Breast epithelium (tissue), 4 donors: ENCODE measurements at regions not wholly inside any gene's neighbourhood (a gene's known extent, or its start where the extent isn't known, plus 50 kb on each side); places are given as distances from the start of the nearest gene placed in this dataset.

Experiments used
- DNase-seq, 2 donors: peaks; one replicate each; pipeline ENCODE4 v3.0.0-alpha.2; 2019; ENCODE audit warnings: low spot score in 2 of 2
- H3K27ac ChIP-seq, 2 donors: fragments of 200-600 bp; sonication (generic) in 1 of 2; one replicate each; pipeline ENCODE4 v1.5.1; 2016 to 2019; ENCODE audit warnings: mild to moderate bottlenecking in 1 of 2
- H3K27me3 ChIP-seq, 2 donors: fragments of 200-600 bp; sonication (generic) in 1 of 2; one replicate each; pipeline versions ENCODE4 v1.5.1 to v1.6.0; 2017 to 2019; ENCODE audit warnings: control low read depth in 1 of 2, mild to moderate bottlenecking in 1 of 2
- H3K36me3 ChIP-seq: fragments of 200-600 bp; one replicate; pipeline ENCODE4 v1.5.1; 2019
- H3K4me1 ChIP-seq, 2 donors: fragments of 200-600 bp; sonication (generic); one replicate each; pipeline ENCODE4 v1.5.1; 2016 to 2019; ENCODE audit warnings: control low read depth in 1 of 2
- H3K4me3 ChIP-seq, 3 donors: fragments of 200-600 bp; sonication (generic); 1 replicate in 2 of 3; 2 replicates in 1 of 3; pipeline ENCODE4 v1.5.1; 2016 to 2019; ENCODE audit warnings: mild to moderate bottlenecking in 3 of 3, moderate library complexity in 2 of 3
- H3K9me3 ChIP-seq, 2 donors: fragments of 200-600 bp; sonication (generic) in 1 of 2; one replicate each; pipeline ENCODE4 v1.5.1; 2016 to 2019; ENCODE audit warnings: control low read depth in 1 of 2
- CTCF ChIP-seq, 3 donors: fragments of 450-650 bp; IDR thresholded peaks; one replicate each; pipeline ENCODE4 v1.5.1; 2016 to 2017; ENCODE audit warnings: antibody characterized with exemption in 3 of 3, mild to moderate bottlenecking in 3 of 3, moderate library complexity in 3 of 3
- POLR2A ChIP-seq: fragments of 450-650 bp; IDR thresholded peaks from one replicate; pipeline ENCODE4 v1.6.1; 2016; ENCODE audit warnings: antibody characterized with exemption, mild to moderate bottlenecking, moderate library complexity
- POLR2AphosphoS5 ChIP-seq, 3 donors: sonication (generic); formaldehyde crosslinking; IDR thresholded peaks; one replicate each; pipeline ENCODE4 v1.6.1; 2017; ENCODE audit warnings: antibody characterized with exemption in 3 of 3
- intact Hi-C: fragments of 100-400 bp; cut with DNase I; formaldehyde crosslinking; loops from one replicate; pipeline ENCODE4 v1.15.1; 2023; ENCODE audit warnings: low total_unique reads

GRCh38 chr2:2527148-2527547 is 196.1 kb upstream of the MYT1L start:
- TF ChIP-seq CTCF (IDR thresholded peaks at IDR 0.05): no peak
- TF ChIP-seq POLR2A: no peak
- no peak for TF ChIP-seq POLR2AphosphoS5 (IDR thresholded peaks at IDR 0.05)
- DNase-seq: no peak
- H3K9me3 ChIP-seq: no peaks in the 10 kb centered on the region

GRCh38 chr2:2524348-2524941 is 193.4 kb upstream of the MYT1L start:
- H3K4me3 ChIP-seq: no peak overlapping the region
- no peak for DNase-seq
- H3K4me1 ChIP-seq: no peaks in the 10 kb centered on the region
- no peak overlapping the region for H3K27ac ChIP-seq
- H3K27me3 ChIP-seq: peaks cover 0 to 2% of the 10 kb centered on the region in 2 donors
- TF ChIP-seq CTCF (IDR thresholded peaks at IDR 0.05) (no peak), POLR2AphosphoS5 (IDR thresholded peaks at IDR 0.05) (no peak), POLR2A (no peak)
- H3K9me3 ChIP-seq: no peaks in the 10 kb centered on the region
- intact Hi-C loops: no loop called here
- no peaks in the 10 kb centered on the region for H3K36me3 ChIP-seq

More at GRCh38 chr2:2527148-2527547, 196.1 kb upstream of the MYT1L start:
- H3K27ac ChIP-seq: no peak overlapping the region
- H3K4me1 ChIP-seq: no peaks in the 10 kb centered on the region
- no peaks in the 10 kb centered on the region for H3K36me3 ChIP-seq
- H3K27me3 ChIP-seq: no peaks in the 10 kb centered on the region
- intact Hi-C loops: no loop called here
- H3K4me3 ChIP-seq: no peak overlapping the region

- DNase-seq: no peak
- H3K4me3 ChIP-seq: no peak overlapping the region
- H3K9me3 ChIP-seq: no peaks in the 10 kb centered on the region
- intact Hi-C loops: no loop called here
- H3K27ac ChIP-seq: no peak overlapping the region
- H3K4me1 ChIP-seq: no peaks in the 10 kb centered on the region
- peaks cover 0 to 2% of the 10 kb centered on the region in 2 donors for H3K27me3 ChIP-seq
- TF ChIP-seq POLR2A (no peak), POLR2AphosphoS5 (IDR thresholded peaks at IDR 0.05) (no peak), CTCF (IDR thresholded peaks at IDR 0.05) (no peak)
- H3K36me3 ChIP-seq: no peaks in the 10 kb centered on the region
Observed at GRCh38 chr2:2523461-2524347, 192.6 kb upstream of the MYT1L start.

- intact Hi-C loops: no loop called here
- no peak overlapping the region for H3K4me3 ChIP-seq
- H3K27me3 ChIP-seq: peaks cover 0 to 6% of the 10 kb centered on the region in 2 donors
- TF ChIP-seq POLR2AphosphoS5 (IDR thresholded peaks at IDR 0.05): no peak
- no peak for TF ChIP-seq CTCF (IDR thresholded peaks at IDR 0.05)
- TF ChIP-seq POLR2A: no peak
- H3K9me3 ChIP-seq: no peaks in the 10 kb centered on the region
- H3K36me3 ChIP-seq: no peaks in the 10 kb centered on the region
- DNase-seq: no peak
- no peak overlapping the region for H3K27ac ChIP-seq
- no peaks in the 10 kb centered on the region for H3K4me1 ChIP-seq
Observed at GRCh38 chr2:2520401-2520811, 189.3 kb upstream of the MYT1L start.

- TF ChIP-seq POLR2A (no peak), CTCF (IDR thresholded peaks at IDR 0.05) (no peak), POLR2AphosphoS5 (IDR thresholded peaks at IDR 0.05) (no peak)
- H3K4me1 ChIP-seq: no peaks in the 10 kb centered on the region
- intact Hi-C loops: no loop called here
- no peak overlapping the region for H3K27ac ChIP-seq
- H3K27me3 ChIP-seq: peaks cover 0 to 6% of the 10 kb centered on the region in 2 donors
- no peaks in the 10 kb centered on the region for H3K36me3 ChIP-seq
- no peak for DNase-seq
- no peaks in the 10 kb centered on the region for H3K9me3 ChIP-seq
- no peak overlapping the region for H3K4me3 ChIP-seq
Observed at GRCh38 chr2:2519381-2519780, 188.3 kb upstream of the MYT1L start.
